HFF-Myc (cell line): ENCODE measurements at regions not wholly inside any gene's neighbourhood (a gene's known extent, or its start where the extent isn't known, plus 50 kb on each side); places are given as distances from the start of the nearest gene placed in this dataset.

Source experiments
- DNase-seq: peaks from one replicate; pipeline ENCODE4 v3.0.0-alpha.2; 2011; ENCODE audit warnings: low read depth; ENCODE audit errors: extremely low read depth
- H3K4me3 ChIP-seq: replicated peaks from 2 replicates; pipeline ENCODE4 v1.5.1; 2011; ENCODE audit warnings: low read depth, mild to moderate bottlenecking, control low read depth, low read length
- CTCF ChIP-seq: IDR thresholded peaks from 2 replicates; pipeline ENCODE4 v1.5.1; 2012; ENCODE audit warnings: mild to moderate bottlenecking, low read depth, low read length, control low read depth; ENCODE audit errors: missing control alignments

GRCh38 chr7:155927905-155928304 lies 115.6 kb upstream of the SHH start:
- no peak for TF ChIP-seq CTCF
- H3K4me3 ChIP-seq: no peak overlapping the region

DNA sequence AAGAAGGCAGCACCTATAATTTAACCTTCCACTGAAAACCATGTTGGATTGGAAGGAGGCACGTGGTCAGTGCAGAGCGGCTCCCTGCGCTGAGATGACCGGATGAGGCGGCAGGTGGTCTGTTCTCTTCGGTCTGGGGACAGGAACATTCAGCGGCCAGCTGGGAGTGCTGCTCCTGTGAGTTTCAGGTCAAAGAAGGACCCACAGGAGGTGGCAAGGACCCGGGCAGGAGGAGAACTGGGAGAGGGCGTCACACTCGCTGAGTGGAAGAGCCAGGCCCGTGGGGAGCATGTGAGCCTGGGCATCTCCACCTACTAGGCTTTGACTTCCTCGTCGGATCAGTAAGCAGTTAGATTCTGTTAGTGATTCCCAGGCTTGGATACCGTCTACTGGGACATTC lies 113.4 kb upstream of the SHH start:
- H3K4me3 ChIP-seq: no peak overlapping the region
- TF ChIP-seq CTCF: no peak
- DNase-seq: no peak

More at GRCh38 chr7:155927905-155928304, 115.6 kb upstream of the SHH start:
- no peak for DNase-seq

DNA sequence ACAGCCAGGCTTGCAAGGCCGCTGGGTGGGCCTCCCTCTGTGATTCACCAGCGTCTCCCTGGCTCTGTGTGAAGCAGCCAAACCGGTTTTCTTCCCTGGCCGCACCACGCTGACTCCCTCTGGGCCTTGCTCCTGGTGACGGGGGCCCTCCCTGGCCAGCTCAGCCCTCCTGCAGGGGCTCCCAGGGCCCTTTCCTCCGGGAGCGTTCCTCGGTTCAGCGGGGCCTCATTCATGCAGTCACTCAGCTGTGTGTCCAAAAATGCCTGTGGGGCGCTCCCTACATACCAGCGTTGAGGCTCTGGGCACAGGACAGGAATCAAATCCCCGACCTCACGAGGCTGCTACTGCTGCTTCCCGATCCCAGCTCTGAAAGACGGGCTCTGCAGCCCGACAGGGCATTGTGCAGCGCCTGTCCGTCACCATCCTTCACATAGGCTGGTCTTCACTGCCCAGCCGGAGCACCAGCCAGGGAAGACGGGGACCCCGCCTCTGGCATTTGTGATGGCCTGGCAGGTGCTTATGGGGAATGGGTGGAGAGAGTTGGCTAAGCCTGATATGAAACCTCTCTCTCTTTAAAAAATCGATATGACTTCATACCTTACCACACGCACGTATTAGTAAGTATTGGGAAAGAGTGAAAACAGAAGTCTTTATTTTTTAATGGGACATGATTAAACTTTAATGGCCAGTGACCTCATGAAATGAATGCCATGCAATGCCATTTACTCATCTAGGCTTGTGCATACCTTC lies 110.0 kb upstream of the SHH start:
- no peak overlapping the region for H3K4me3 ChIP-seq
- no peak for DNase-seq
- no peak for TF ChIP-seq CTCF

DNA sequence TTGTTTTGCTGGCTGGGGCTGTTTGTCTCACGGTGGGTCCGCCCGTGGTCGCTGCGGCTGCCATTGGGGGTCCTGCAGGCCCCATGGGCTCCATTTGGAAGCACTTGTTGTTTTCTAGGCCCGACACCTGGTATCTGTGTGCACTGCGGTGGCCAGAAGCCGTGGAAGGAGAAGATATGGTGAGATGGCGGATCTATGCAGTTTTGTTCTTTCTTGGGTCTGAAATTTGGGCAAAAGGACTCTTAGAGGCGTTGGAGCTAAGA lies 109.5 kb upstream of the SHH start:
- no peak for TF ChIP-seq CTCF
- H3K4me3 ChIP-seq: no peak overlapping the region
- no peak for DNase-seq

GRCh38 chr7:155921086-155921803 lies 109.0 kb upstream of the SHH start:
- no peak overlapping the region for H3K4me3 ChIP-seq
- TF ChIP-seq CTCF: no peak
- DNase-seq: no peak

- no peak overlapping the region for H3K4me3 ChIP-seq
- no peak for DNase-seq
- TF ChIP-seq CTCF: no peak
These were observed 107.8 kb upstream of the SHH start for GRCh38 chr7:155920068-155920461.
